Small intestine (tissue), 7 donors: ENCODE measurements at regions not wholly inside any gene's neighbourhood (a gene's known extent, or its start where the extent isn't known, plus 50 kb on each side); places are given as distances from the start of the nearest gene placed in this dataset.

Experiments used
- DNase-seq, 2 donors: peaks; one replicate each; pipeline versions ENCODE4 v3.0.0 to v3.0.0-alpha.2; 2013
- FAIRE-seq: peaks from 2 replicates; lab custom pipeline; 2012; peaks lifted over from hg19 to GRCh38; lab: Jason Lieb, UNC
- H3K27ac ChIP-seq, 3 donors: one replicate each; pipeline ENCODE4 v1.5.1; 2013; ENCODE audit warnings: low read length in 2 of 3, mild to moderate bottlenecking in 2 of 3, control low read depth in 1 of 3, inconsistent platforms in 1 of 3, low read depth in 1 of 3, moderate library complexity in 1 of 3
- H3K27me3 ChIP-seq, 3 donors: one replicate each; pipeline ENCODE4 v1.6.1; 2013; ENCODE audit warnings: low read length in 3 of 3, inconsistent platforms in 1 of 3; ENCODE audit not compliant: control insufficient read depth in 3 of 3, insufficient read depth in 3 of 3
- H3K36me3 ChIP-seq, 3 donors: one replicate each; pipeline ENCODE4 v1.6.1; 2013; ENCODE audit warnings: low read length in 3 of 3, inconsistent platforms in 1 of 3, low read depth in 1 of 3, mild to moderate bottlenecking in 1 of 3, moderate library complexity in 1 of 3; ENCODE audit not compliant: control insufficient read depth in 3 of 3, insufficient read depth in 2 of 3
- H3K4me1 ChIP-seq, 3 donors: one replicate each; pipeline ENCODE4 v1.6.1; 2013; ENCODE audit warnings: low read length in 2 of 3, inconsistent platforms in 1 of 3, low read depth in 1 of 3, mild to moderate bottlenecking in 1 of 3, moderate library complexity in 1 of 3; ENCODE audit not compliant: control insufficient read depth in 3 of 3, insufficient read depth in 2 of 3
- H3K4me3 ChIP-seq, 3 donors: one replicate each; pipeline ENCODE4 v1.5.1; 2013; ENCODE audit warnings: low read length in 3 of 3, control low read depth in 1 of 3, inconsistent platforms in 1 of 3, low read depth in 1 of 3, mild to moderate bottlenecking in 1 of 3, moderate library complexity in 1 of 3
- H3K9me3 ChIP-seq, 2 donors: one replicate each; pipeline ENCODE4 v1.6.1; 2013; ENCODE audit warnings: low read depth in 1 of 2, low read length in 1 of 2; ENCODE audit not compliant: control insufficient read depth in 2 of 2, insufficient read depth in 1 of 2
- WGBS, 3 donors: extraction: QIAGEN DNeasy Blood & Tissue Kit; methylation state at CpG; one replicate each; pipeline ENCODE4 v1.1.7; 2013; 5-methylcytosine and 5-hydroxymethylcytosine counted together
- donor health status: healthy with polysubstance abuse.
- donor health status: control.
- donor health status: control.
- donor health status: Bipolar disorder and iron deficiency.
- donor health status: healthy.

DNA sequence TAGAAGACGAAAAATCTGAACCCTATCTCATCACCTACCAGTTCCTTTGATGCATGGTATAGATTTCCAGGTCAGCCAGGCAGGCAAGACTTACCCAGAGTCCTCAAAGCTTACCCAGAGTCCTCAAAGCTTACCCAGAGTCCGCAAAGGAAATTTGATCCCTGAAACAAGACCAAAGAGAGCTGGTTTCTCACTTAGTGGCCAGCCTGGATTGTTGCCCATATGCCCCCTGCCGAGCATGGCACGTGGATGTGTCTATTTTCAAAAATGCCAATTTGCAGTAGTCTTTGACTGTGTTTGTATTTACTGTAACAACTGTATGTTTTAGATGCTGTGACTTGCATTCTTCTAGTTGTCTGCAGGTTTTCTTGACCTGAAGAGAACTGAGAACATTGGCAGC, 120.2 kb upstream of the STARD3NL start:
- FAIRE-seq (no peak), DNase-seq (no peak)
- Histone ChIP-seq H3K27me3 (peaks cover 0 to 2% (median 0%) of the 10 kb centered on the region in 3 donors), H3K4me1 (no peaks in the 10 kb centered on the region), H3K36me3 (no peaks in the 10 kb centered on the region), H3K4me3 (no peak overlapping the region), H3K27ac (no peak overlapping the region), H3K9me3 (no peaks in the 10 kb centered on the region)
- WGBS, 3 donors = 78 to 83% (median 79%) methylated on average over 4 of the region's 4 CpGs

- no peaks in the 10 kb centered on the region for H3K9me3 ChIP-seq
- peaks cover 0 to 2% (median 0%) of the 10 kb centered on the region in 3 donors for H3K27me3 ChIP-seq
- H3K36me3 ChIP-seq = no peaks in the 10 kb centered on the region
- no peak overlapping the region for H3K27ac ChIP-seq
- H3K4me1 ChIP-seq = no peaks in the 10 kb centered on the region
- no peak for FAIRE-seq
- WGBS, 3 donors = 51 to 69% (median 69%) methylated on average over 4 of the region's 4 CpGs
- no peak for DNase-seq
- H3K4me3 ChIP-seq = no peak overlapping the region
Observed at GRCh38 chr7:38060116-38060515, 117.9 kb upstream of the STARD3NL start.

GRCh38 chr7:38060637-38061036, 117.4 kb upstream of the STARD3NL start:
- no peaks in the 10 kb centered on the region for H3K36me3 ChIP-seq
- no peaks in the 10 kb centered on the region for H3K9me3 ChIP-seq
- no peak overlapping the region for H3K4me3 ChIP-seq
- 73 to 77% (median 74%) methylated on average over 1 of the region's 1 CpG for WGBS, 3 donors
- H3K27me3 ChIP-seq = peaks cover 0 to 2% (median 0%) of the 10 kb centered on the region in 3 donors
- DNase-seq (no peak), FAIRE-seq (no peak)
- no peaks in the 10 kb centered on the region for H3K4me1 ChIP-seq
- no peak overlapping the region for H3K27ac ChIP-seq

DNA sequence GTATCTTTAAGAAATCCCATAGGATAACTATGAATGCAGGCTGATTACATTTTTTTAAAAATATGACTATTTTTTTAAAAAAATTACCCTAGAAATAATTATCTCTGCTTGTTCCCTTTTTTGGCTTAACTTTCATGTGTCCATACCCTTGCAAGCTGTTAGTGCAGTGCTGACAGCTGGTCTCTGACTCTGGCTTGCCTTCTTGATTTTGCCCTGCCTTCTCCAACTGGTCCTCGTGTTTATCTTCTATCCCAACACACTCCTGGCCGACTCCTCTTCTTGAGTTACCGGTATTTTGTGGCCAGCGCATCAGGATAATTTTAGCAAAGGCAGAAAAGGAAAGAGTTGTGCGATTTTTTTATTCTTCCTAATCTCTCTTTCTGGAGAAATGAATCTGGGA, 111.7 kb upstream of the STARD3NL start:
- H3K4me3 ChIP-seq = no peak overlapping the region
- no peak for DNase-seq
- no peaks in the 10 kb centered on the region for H3K27me3 ChIP-seq
- H3K4me1 ChIP-seq = no peaks in the 10 kb centered on the region
- H3K36me3 ChIP-seq = no peaks in the 10 kb centered on the region
- H3K9me3 ChIP-seq = no peaks in the 10 kb centered on the region
- 75 to 84% (median 79%) methylated on average over 5 of the region's 5 CpGs for WGBS, 3 donors
- no peak for FAIRE-seq
- no peak overlapping the region for H3K27ac ChIP-seq

- no peak overlapping the region for H3K27ac ChIP-seq
- 83 to 92% (median 87%) methylated on average over 2 of the region's 2 CpGs for WGBS, 3 donors
- no peaks in the 10 kb centered on the region for H3K9me3 ChIP-seq
- no peak for FAIRE-seq
- no peak for DNase-seq
- no peaks in the 10 kb centered on the region for H3K27me3 ChIP-seq
- no peaks in the 10 kb centered on the region for H3K36me3 ChIP-seq
- no peaks in the 10 kb centered on the region for H3K4me1 ChIP-seq
- no peak overlapping the region for H3K4me3 ChIP-seq
Observed at GRCh38 chr7:38068461-38068860, 109.6 kb upstream of the STARD3NL start.

GRCh38 chr7:38069052-38069451, 109.0 kb upstream of the STARD3NL start:
- H3K4me1 ChIP-seq = no peaks in the 10 kb centered on the region
- no peaks in the 10 kb centered on the region for H3K27me3 ChIP-seq
- no peaks in the 10 kb centered on the region for H3K36me3 ChIP-seq
- H3K9me3 ChIP-seq = no peaks in the 10 kb centered on the region
- WGBS, 3 donors = 79 to 80% (median 80%) methylated on average over 6 of the region's 6 CpGs
- DNase-seq (no peak), FAIRE-seq (no peak)
- H3K27ac ChIP-seq = no peak overlapping the region
- H3K4me3 ChIP-seq = no peak overlapping the region

DNA sequence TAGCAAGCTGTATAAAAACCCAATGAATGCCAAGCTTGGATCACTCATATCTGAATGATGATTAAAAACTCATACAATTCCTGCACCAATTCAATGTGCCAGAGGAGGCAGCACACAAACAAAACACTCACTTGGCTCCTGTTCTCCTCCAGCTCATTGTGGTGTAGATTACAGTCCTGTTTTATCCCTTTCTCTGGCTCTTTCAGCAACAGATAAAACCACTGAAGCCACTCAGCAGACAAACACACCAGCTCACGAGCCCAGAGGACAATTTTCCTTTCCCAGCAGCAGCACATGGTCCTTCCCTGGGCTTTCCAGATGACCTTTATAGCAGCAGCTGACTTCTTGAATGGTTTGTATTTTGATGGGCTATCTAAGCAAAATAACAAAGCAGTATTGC, 107.3 kb upstream of the STARD3NL start:
- Histone ChIP-seq H3K4me1 (no peaks in the 10 kb centered on the region), H3K9me3 (no peaks in the 10 kb centered on the region), H3K4me3 (no peak overlapping the region), H3K27me3 (no peaks in the 10 kb centered on the region), H3K36me3 (no peaks in the 10 kb centered on the region), H3K27ac (no peak overlapping the region)
- 17 to 32% (median 25%) methylated on average over 1 of the region's 1 CpG for WGBS, 3 donors
- FAIRE-seq (no peak), DNase-seq (peak in 1 of 2 donors; percentile 38)

- Histone ChIP-seq H3K36me3 (no peaks in the 10 kb centered on the region), H3K9me3 (peaks cover 0 to 3% of the 10 kb centered on the region in 2 donors), H3K4me3 (no peak overlapping the region), H3K4me1 (no peaks in the 10 kb centered on the region), H3K27me3 (no peaks in the 10 kb centered on the region), H3K27ac (no peak overlapping the region)
- DNase-seq (no peak), FAIRE-seq (no peak)
Observed at GRCh38 chr7:38086857-38087256, 91.2 kb upstream of the STARD3NL start.

- peaks cover 0 to 2% (median 0%) of the 10 kb centered on the region in 3 donors for H3K27me3 ChIP-seq
- H3K27ac ChIP-seq = no peak overlapping the region
- peaks cover 0 to 8% of the 10 kb centered on the region in 2 donors for H3K9me3 ChIP-seq
- DNase-seq (no peak), FAIRE-seq (no peak)
- H3K36me3 ChIP-seq = no peaks in the 10 kb centered on the region
- H3K4me1 ChIP-seq = no peaks in the 10 kb centered on the region
- H3K4me3 ChIP-seq = no peak overlapping the region
- 31 to 53% (median 47%) methylated on average over 1 of the region's 1 CpG for WGBS, 3 donors
Observed at GRCh38 chr7:38102507-38102906, 75.5 kb upstream of the STARD3NL start.
